HG03354 (cell line): ENCODE measurements at regions not wholly inside any gene's neighbourhood (a gene's known extent, or its start where the extent isn't known, plus 50 kb on each side); places are given as distances from the start of the nearest gene placed in this dataset.
"Not testable (repeated sequence)": the region's sequence is repeated elsewhere in the genome, so short reads cannot be mapped to it uniquely, and the experiment has no call there.

Experiments used
- ATAC-seq: cut with Tn5 transposase; IDR thresholded peaks from one replicate; pipeline ENCODE4 v1.9.1; 2021; ENCODE audit warnings: mild to moderate bottlenecking; ENCODE audit not compliant: unreplicated experiment, poor library complexity, severe bottlenecking

DNA sequence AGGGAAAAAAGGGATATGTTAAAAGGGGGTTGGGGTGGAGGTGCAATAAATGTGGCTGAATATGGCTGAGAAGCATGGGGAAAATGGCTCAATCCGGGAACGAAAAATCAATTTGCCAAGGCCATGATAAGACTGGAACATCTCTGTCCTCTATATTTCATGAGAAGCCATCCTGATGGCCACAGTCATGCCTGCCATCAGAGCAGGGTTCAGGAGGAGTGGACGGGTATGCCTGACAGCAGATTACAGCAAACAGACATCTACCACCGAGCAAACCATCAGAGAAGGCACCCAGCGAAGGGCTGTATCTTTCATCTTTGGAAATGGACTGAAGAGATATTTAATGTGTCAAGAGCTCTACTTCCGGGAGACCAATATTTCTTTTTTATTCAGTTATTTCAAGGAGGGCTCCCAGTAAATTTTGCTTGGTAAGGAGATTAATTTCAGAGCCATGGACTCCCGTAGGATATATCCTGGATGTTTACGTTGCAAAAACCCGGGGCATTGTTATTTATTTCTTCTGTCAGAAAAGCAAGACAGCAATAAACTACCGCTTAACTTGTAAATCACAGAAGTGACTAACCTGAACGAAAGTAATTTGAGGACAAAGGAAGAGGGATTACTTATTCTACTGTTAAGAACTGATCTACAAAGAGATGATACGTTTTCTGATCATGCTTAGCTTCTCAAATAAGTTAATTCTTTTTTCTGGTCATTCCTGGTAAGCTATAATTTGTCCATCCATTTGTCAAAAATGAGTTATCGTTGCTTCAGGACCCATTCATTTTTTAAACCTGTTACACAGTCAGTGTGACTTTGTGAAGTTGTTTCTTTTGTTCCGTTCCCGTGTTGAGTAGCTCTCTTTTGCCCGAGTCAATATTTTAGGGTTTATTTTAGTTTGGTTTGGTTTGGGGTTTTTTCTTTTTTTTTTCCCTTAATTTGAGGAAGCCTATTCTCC, 80.6 kb upstream of the CHD2 start:
- peak; percentile 16 for ATAC-seq

DNA sequence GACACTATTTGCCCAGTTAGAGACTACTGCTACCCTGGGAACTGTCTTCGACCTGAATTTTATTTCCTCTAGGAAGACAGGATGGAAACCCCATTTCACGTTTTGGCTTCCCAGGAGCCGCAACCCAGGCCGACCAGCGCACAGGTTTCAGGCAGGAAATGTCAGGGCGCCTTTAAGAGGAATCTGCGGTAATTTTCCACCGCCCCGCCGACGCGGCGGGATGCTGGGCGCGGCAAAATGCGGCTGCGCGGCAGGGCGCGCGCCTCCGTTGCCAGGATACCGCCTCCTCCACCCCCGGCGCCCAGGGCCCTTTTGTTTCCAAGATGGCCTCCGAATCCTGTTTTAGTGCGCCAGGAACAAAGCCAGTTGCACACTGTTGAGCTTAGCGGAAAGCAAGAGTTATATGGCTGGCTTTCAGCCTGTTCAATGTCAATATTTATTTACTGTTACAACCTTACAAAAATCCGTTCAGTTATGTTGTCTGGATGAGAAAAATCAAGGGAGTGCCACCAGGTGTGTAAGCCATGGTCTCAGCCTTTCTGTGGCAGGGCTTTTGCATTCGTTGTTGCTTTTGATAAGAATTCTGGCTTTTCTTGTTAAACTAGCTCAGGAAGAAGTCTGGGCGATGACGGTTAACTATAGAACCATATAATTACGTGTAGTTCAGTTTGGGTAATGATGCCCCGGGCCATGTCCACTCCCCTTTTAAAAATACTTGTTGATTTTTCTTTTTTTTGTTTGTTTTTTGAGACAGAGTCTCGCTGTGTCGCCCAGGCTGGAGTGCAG, 79.7 kb upstream of the CHD2 start:
- peak; percentile 91 for ATAC-seq

DNA sequence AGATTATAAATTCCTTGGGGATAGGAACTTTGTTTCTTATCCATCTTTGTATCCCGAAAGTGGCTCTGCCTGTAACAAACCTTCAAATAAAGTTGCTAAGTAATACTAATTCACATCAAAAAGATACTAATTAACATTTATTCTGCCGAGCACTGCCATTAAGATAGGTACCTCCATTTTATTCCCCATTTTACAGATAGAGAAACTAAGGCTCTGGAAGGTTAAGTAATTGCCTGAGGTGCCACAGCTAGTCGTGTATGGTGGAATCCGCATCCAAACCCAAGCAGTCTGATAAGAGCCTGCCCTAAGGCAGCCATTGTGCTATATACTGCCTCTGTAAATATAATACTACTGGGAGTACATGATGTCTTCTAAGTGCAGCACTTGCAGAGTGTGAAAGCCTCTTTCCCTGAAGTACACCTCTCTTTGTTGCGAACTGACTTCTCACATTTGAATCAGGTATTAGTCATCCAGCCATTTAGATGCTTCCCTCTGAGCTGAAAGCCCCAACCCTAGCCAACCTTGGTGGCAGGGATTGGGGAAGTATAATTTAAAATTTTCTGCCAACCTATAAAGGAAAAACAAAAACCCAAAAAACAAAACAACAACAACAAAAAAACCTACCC, 78.5 kb upstream of the CHD2 start:
- ATAC-seq, result no peak

- no peak for ATAC-seq
Observed at GRCh38 chr15:92822216-92823144, 77.6 kb upstream of the CHD2 start.

DNA sequence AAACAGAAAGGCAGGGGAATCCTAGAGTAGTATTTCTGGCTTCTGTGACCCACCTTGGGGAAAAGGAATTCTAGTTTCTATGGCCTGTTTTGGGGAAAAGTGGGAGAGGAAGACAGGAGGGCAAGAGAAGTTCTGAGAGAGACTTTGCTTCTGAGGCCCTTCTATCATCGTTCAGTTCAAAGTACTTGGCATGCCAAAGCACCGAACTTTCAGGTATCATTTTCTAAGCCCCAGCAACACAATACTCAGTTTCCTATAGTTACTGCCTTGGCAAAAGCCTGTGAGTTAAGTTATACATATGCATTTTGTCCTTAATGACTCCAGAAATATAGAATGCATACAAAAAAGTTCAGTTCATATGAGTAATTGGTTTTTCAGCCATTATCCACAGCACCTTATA, 74.1 kb upstream of the CHD2 start:
- ATAC-seq, result no peak

GRCh38 chr15:92827991-92828390, 72.1 kb upstream of the CHD2 start:
- ATAC-seq, result not testable (repeated sequence)

DNA sequence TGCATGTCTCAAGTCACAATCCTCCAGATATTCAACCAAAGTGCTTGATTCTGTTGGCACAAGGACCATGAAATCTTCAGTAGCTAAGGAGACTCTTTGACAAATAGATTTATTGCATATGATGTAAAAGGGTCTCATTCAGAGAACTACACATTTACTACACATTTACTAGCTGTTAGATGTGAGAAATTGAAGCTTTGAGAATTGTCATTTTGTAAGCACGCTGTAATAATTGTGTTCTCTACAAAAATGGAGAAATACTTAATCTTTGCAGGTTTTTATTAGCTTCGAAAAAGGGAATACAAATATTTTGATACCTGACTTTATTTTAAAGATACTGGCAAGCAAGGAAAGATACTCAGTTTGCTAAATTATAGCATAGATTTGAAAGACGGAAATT, 70.2 kb upstream of the CHD2 start:
- ATAC-seq, result no peak

DNA sequence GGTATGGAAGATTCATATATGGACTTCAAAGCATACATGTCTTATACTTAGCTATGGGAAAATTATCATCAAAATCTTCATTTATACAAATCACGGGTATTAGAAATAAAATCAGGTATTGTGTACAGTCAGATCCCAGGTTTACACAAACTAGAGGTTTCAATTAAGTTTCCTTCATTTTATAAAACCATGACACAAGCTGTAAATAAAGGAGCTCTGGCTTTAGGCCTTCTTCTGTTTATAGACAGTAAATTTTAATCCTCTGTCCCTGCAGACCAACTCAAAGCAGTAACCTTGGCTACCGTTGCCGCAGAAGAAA, 68.8 kb upstream of the CHD2 start:
- ATAC-seq, result no peak

DNA sequence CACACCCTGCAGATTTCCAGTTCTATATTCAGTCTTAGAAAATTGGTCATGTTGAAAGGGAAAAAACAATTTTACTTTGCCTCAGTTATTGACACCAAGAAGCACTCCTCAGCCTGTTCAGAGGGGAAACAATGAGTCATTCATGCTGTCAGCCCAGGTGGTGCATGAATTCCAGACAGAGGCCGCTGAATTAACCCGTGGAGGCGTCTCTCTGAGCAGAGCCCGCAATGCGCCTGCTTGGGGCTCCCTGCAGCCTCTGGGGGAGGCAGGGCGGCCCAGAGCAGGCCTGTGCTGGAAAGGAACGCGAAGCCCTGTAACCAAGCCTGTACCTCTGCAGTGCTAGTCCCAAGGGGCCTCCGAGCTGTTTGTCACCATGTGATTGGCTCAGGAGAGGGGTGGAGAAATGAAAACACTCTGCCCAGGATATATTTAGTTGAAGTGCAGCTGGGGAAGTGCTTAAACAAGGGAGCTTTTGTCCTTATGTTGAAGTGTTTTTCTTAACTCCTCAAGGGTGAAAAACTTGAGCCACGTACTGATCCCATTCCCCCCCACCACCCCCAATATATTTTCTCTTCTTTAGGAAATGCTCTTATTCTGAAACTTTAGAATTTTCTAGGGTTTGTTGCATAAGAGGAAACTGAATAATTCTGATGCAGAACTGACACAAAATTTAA, 68.3 kb upstream of the CHD2 start:
- peak; percentile 96 for ATAC-seq

GRCh38 chr15:92833106-92833433, 67.1 kb upstream of the CHD2 start:
- ATAC-seq, result no peak

DNA sequence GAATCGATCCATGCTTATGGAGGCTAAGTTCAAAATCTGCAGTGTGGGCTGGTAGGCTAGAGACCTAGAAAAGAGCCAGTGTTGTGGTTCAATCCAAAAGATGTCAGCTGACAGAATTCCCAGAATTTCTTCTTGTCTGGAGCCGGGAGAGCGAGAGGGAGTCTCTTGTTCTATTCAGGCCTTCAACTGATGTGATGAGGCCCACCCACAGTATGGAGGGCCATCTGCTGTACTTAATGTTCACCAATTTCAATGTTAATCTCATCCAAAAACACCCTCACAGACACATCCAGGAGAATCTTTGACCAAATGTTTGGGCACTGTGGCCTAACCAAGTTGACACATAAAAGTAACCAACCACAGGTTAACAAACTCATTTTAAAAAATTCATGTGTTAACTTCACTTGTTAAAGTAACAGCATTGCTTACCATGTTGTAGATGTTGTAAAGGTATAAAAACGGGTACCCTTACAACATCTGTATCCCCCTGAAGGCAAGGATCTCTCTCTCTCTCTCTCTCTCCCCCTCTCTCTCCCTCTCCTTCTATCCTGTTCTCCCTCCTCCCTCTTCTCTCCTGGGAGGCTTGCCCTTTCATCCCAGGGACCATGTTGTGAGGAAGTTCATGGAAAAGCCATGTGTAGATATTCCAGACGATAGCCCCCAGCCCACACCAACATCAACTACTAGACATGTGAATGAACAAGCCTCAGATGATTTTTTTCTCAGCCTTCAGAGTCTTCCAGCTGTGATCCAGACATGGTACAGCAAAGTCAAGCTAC, 66.4 kb upstream of the CHD2 start:
- ATAC-seq, result no peak

- ATAC-seq, result peak; percentile 90
Observed at GRCh38 chr15:92839696-92840095, 60.4 kb upstream of the CHD2 start.

DNA sequence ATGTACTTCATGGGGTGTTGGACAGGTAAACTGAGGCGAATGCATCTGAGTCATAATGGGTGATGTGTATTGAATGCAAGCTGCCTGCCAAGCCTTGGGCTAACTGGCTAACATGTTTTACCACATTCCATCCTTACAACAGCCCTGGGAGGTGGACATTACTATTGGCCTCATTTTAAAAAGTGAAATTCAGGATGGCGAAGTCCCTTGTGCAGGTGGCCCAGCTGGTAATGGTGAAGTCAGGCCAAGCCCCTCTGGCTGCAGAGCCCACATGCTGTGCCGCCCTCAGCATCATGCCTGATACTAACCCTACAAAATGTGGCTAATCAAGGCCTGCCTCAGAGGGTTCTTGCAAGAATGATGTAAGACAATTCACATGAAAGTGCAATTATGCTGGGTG, 60.0 kb upstream of the CHD2 start:
- no peak for ATAC-seq

GRCh38 chr15:92843326-92843725, 56.8 kb upstream of the CHD2 start:
- ATAC-seq, result no peak

- no peak for ATAC-seq
Observed at GRCh38 chr15:92843814-92844213, 56.3 kb upstream of the CHD2 start.

DNA sequence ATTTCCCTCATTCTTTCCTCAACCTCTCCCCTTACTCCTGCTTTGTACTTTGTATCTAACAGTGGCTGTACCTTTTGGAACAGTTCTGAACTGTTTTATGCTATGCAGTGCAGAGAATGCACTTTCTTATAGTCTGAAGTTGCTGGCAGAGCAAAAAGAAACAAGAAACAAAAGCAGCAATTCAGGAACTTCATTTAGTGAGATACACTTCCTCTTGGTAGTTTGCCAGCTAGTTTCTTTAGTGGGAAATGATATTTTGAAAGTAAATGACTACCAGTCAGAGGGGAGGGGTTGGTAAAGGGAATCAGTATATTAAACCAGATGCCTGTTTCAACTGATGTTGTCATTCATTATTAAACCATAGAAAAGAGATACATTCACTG, 55.0 kb upstream of the CHD2 start:
- ATAC-seq, result peak; percentile 72

DNA sequence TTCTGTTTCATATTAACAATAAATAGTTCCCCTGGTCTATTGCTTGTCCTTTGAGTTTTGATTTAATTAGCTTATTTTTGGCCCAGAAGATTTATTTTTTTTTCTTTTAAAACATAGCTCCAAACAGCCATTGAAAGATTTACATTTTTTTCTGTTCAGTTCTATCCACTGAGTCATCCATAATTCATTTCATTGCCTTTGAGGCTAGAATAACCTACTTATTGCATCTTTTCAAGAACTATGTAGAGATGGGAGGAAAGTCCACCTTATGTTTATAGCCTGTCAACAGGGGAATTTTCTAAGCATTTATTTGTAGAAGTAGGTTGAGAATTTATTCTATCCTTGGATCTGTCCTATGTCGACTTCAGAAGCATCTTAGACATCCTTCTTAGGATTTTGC, 53.4 kb upstream of the CHD2 start:
- ATAC-seq, result no peak

GRCh38 chr15:92847841-92848240, 52.3 kb upstream of the CHD2 start:
- no peak for ATAC-seq

GRCh38 chr15:92848464-92848851, 51.7 kb upstream of the CHD2 start:
- no peak for ATAC-seq
